ENCODE measurements at regions not wholly inside any gene's neighbourhood (a gene's known extent, or its start where the extent isn't known, plus 50 kb on each side); places are given as distances from the start of the nearest gene placed in this dataset.

- TF ChIP-seq EP300 (IDR thresholded peaks at IDR 0.05; ENCODE audit: low read depth) (no peak), POLR2A (IDR thresholded peaks at IDR 0.05) (no peak), POLR2AphosphoS5 (IDR thresholded peaks at IDR 0.05) (no peak), CTCF (IDR thresholded peaks at IDR 0.05) (no peak)
- intact Hi-C loops (cut with DNase I; ENCODE audit: low total_unique reads), result no loop called here
- 64 to 80% methylated on average over 2 of the region's 2 CpGs for WGBS, 2 donors (ENCODE audit: low coverage in 1 of 2)
- Histone ChIP-seq H3K4me1 (no peaks in the 10 kb centered on the region), H3K27me3 (no peaks in the 10 kb centered on the region), H3K4me3 (no peak overlapping the region), H3K27ac (no peak overlapping the region), H3K9me3 (no peaks in the 10 kb centered on the region), H3K36me3 (no peaks in the 10 kb centered on the region)
- no peak for DNase-seq
- in situ Hi-C loops (cut with MboI; ENCODE audit: low pct_ligation_motif_present in 1 of 4, low pct_unique_long_range_greater_than_20kb in 1 of 4, low sequenced_read_pairs in 3 of 4), result no loop called here
Observed at GRCh38 chr3:674116-674515, 418.7 kb upstream of the CNTN6 start.

GRCh38 chr3:675846-676245 is 417.0 kb upstream of the CNTN6 start:
- WGBS, 2 donors (ENCODE audit: low coverage in 1 of 2), result 87 to 88% methylated on average over 4 of the region's 4 CpGs
- H3K36me3 ChIP-seq, result no peaks in the 10 kb centered on the region
- no peak overlapping the region for H3K27ac ChIP-seq
- TF ChIP-seq EP300 (IDR thresholded peaks at IDR 0.05; ENCODE audit: low read depth), result no peak
- TF ChIP-seq CTCF (IDR thresholded peaks at IDR 0.05), result no peak
- no peak for TF ChIP-seq POLR2AphosphoS5 (IDR thresholded peaks at IDR 0.05)
- TF ChIP-seq POLR2A (IDR thresholded peaks at IDR 0.05), result no peak
- H3K4me1 ChIP-seq, result no peaks in the 10 kb centered on the region
- no peak overlapping the region for H3K4me3 ChIP-seq
- DNase-seq, result no peak
- in situ Hi-C loops (cut with MboI; ENCODE audit: low pct_ligation_motif_present in 1 of 4, low pct_unique_long_range_greater_than_20kb in 1 of 4, low sequenced_read_pairs in 3 of 4), result no loop called here
- intact Hi-C loops (cut with DNase I; ENCODE audit: low total_unique reads), result no loop called here
- H3K27me3 ChIP-seq, result no peaks in the 10 kb centered on the region
- H3K9me3 ChIP-seq, result no peaks in the 10 kb centered on the region

GRCh38 chr3:683770-684169 is 409.1 kb upstream of the CNTN6 start:
- WGBS, 2 donors (ENCODE audit: low coverage in 1 of 2), result 50 to 59% methylated on average over 2 of the region's 2 CpGs

GRCh38 chr3:690770-691169 is 402.1 kb upstream of the CNTN6 start:
- 50 to 79% methylated on average over 1 to 4 of the region's 4 CpGs for WGBS, 2 donors (ENCODE audit: low coverage in 1 of 2)
- Histone ChIP-seq H3K4me1 (no peaks in the 10 kb centered on the region), H3K4me3 (no peak overlapping the region), H3K36me3 (no peaks in the 10 kb centered on the region), H3K27ac (no peak overlapping the region), H3K27me3 (no peaks in the 10 kb centered on the region), H3K9me3 (peaks cover 0 to 5% of the 10 kb centered on the region in 2 donors)
- no peak for DNase-seq
- TF ChIP-seq POLR2AphosphoS5 (IDR thresholded peaks at IDR 0.05), result no peak
- no peak for TF ChIP-seq EP300 (IDR thresholded peaks at IDR 0.05; ENCODE audit: low read depth)
- no peak for TF ChIP-seq POLR2A (IDR thresholded peaks at IDR 0.05)
- intact Hi-C loops (cut with DNase I; ENCODE audit: low total_unique reads), result no loop called here
- in situ Hi-C loops (cut with MboI; ENCODE audit: low pct_ligation_motif_present in 1 of 4, low pct_unique_long_range_greater_than_20kb in 1 of 4, low sequenced_read_pairs in 3 of 4), result no loop called here

More at GRCh38 chr3:683770-684169, 409.1 kb upstream of the CNTN6 start:
- H3K36me3 ChIP-seq, result no peaks in the 10 kb centered on the region
- no peak overlapping the region for H3K4me3 ChIP-seq
- TF ChIP-seq POLR2AphosphoS5 (IDR thresholded peaks at IDR 0.05) (no peak), POLR2A (IDR thresholded peaks at IDR 0.05) (no peak), CTCF (IDR thresholded peaks at IDR 0.05) (no peak)
- H3K27ac ChIP-seq, result no peak overlapping the region
- H3K4me1 ChIP-seq, result no peaks in the 10 kb centered on the region
- no peaks in the 10 kb centered on the region for H3K27me3 ChIP-seq
- intact Hi-C loops (cut with DNase I; ENCODE audit: low total_unique reads), result no loop called here
- in situ Hi-C loops (cut with MboI; ENCODE audit: low pct_ligation_motif_present in 1 of 4, low pct_unique_long_range_greater_than_20kb in 1 of 4, low sequenced_read_pairs in 3 of 4), result no loop called here
- H3K9me3 ChIP-seq, result no peaks in the 10 kb centered on the region
- no peak for DNase-seq

GRCh38 chr3:700514-700913 is 392.3 kb upstream of the CNTN6 start:
- WGBS, 2 donors (ENCODE audit: low coverage in 1 of 2), result 90% methylated on average over 2 of the region's 2 CpGs; no CpG with 5 or more reads in 1 of the 2 donors
- Histone ChIP-seq H3K4me3 (no peak overlapping the region), H3K36me3 (no peaks in the 10 kb centered on the region), H3K27me3 (no peaks in the 10 kb centered on the region), H3K27ac (no peak overlapping the region), H3K4me1 (no peaks in the 10 kb centered on the region), H3K9me3 (peaks cover 0 to 3% of the 10 kb centered on the region in 2 donors)
- no peak for DNase-seq
- TF ChIP-seq POLR2A (IDR thresholded peaks at IDR 0.05) (no peak), POLR2AphosphoS5 (IDR thresholded peaks at IDR 0.05) (no peak), EP300 (IDR thresholded peaks at IDR 0.05; ENCODE audit: low read depth) (no peak), CTCF (IDR thresholded peaks at IDR 0.05) (no peak)
- intact Hi-C loops (cut with DNase I; ENCODE audit: low total_unique reads), result no loop called here
- in situ Hi-C loops (cut with MboI; ENCODE audit: low pct_ligation_motif_present in 1 of 4, low pct_unique_long_range_greater_than_20kb in 1 of 4, low sequenced_read_pairs in 3 of 4), result no loop called here
